ENCODE measurements at regions not wholly inside any gene's neighbourhood (a gene's known extent, or its start where the extent isn't known, plus 50 kb on each side); places are given as distances from the start of the nearest gene placed in this dataset.

DNA sequence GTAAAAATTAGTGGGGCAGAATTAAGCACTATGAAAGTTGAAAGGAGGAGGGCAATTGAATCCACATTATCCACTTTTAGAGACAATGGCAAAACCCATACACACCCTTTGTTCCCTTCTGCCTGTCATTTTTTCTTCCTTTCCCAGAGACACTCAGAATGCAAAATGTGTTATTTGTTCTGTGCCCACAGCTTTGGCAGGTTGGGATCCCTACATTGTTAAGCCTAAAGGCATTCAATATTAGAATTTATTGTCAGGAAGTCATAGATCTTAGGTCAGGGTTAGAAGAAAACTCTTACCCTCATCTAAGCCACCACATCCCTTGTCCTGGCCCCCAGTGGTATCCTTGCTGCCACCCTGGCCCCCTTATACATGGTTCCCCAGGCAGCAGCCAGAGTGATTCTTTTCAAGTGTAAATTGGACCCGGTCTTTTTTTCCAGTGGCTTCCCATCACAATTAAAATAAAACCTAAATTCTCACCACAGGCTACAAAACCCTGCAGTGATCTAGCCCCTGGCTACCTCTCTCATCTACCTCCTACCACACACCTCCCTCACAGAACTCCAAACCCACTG lies 470.1 kb upstream of the ATP11B start:
- ChIA-PET POLR2A (no interaction called here), CTCF (no interaction called here)
- Histone ChIP-seq H3K4me3 (ENCODE audit: low read depth, low read length) (no peak overlapping the region), H3K27me3 (ENCODE audit: control insufficient read depth, insufficient read depth, low read length) (no peaks in the 10 kb centered on the region), H3K9me3 (ENCODE audit: control insufficient read depth, insufficient read depth, low read length) (peaks cover 11% of the 10 kb centered on the region), H3K27ac (ENCODE audit: low read depth, low read length) (no peak overlapping the region)
- TF ChIP-seq CTCF (IDR thresholded peaks at IDR 0.05; ENCODE audit: low read depth, low read length), result no peak
- no peak for DNase-seq (ENCODE audit: low read depth, low spot score)

DNA sequence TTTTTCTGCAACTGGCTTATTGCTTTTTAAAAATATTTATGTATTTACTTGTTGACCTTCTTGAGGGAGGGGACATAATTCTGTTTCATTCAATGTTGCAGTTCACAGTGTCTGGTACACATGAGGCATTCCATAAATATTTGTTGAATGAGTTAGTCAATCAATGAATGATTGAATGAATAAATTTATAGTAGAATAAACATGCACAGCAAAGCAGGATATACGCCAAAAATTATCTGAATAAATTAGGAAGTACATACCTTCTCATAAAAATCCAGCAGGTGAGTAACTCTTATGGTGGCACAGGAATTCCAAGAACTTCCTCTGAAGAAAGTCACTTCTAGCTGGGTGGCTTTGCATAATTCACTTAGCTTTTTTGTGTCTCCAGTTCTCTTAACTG lies 469.4 kb upstream of the ATP11B start:
- no peak overlapping the region for H3K4me3 ChIP-seq (ENCODE audit: low read depth, low read length)
- ChIA-PET POLR2A (no interaction called here), CTCF (no interaction called here)
- DNase-seq (ENCODE audit: low read depth, low spot score), result no peak
- no peak overlapping the region for H3K27ac ChIP-seq (ENCODE audit: low read depth, low read length)
- TF ChIP-seq CTCF (IDR thresholded peaks at IDR 0.05; ENCODE audit: low read depth, low read length), result no peak
- H3K27me3 ChIP-seq (ENCODE audit: control insufficient read depth, insufficient read depth, low read length), result no peaks in the 10 kb centered on the region
- H3K9me3 ChIP-seq (ENCODE audit: control insufficient read depth, insufficient read depth, low read length), result peaks cover 11% of the 10 kb centered on the region

DNA sequence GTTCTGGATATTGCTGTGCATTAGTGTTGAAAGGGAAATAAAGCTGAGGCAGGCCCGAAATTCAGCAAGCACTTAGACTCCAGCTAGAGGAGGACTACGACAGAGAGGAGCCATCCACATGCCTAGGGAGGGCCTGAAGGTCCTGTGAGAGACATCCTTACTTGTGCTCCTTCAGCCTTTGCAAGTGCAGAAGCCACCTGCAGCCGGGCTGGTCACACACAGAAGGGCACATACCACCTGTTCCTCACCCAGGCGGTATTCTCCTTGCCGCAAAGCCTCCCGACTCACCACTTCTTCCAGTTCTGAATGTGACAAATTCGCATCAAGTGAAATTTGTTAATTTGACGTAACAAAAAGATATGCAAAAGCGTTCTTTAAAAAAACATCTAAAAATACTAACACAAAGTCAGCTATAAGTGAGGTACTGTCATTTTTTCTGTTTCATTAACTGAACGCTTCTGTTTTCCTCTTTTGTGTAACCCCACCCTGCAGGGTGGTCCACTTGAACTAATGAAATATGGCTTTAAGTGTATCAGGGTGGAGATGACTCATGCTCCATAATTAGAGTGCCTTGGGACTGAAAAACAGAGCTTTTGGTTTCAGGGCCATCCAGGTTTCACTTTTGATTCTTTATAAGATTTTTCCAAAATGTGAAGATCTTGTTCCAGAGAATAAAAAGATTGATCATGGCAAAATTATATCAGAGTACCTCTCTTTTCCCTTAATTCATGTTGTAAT lies 467.9 kb upstream of the ATP11B start:
- TF ChIP-seq CTCF (IDR thresholded peaks at IDR 0.05; ENCODE audit: low read depth, low read length), result no peak
- Histone ChIP-seq H3K4me3 (ENCODE audit: low read depth, low read length) (no peak overlapping the region), H3K27me3 (ENCODE audit: control insufficient read depth, insufficient read depth, low read length) (no peaks in the 10 kb centered on the region), H3K9me3 (ENCODE audit: control insufficient read depth, insufficient read depth, low read length) (peaks cover 13% of the 10 kb centered on the region), H3K27ac (ENCODE audit: low read depth, low read length) (no peak overlapping the region)
- no peak for DNase-seq (ENCODE audit: low read depth, low spot score)
- CTCF ChIA-PET, result no interaction called here
- POLR2A ChIA-PET, result no interaction called here

GRCh38 chr3:182327196-182327681 lies 466.1 kb upstream of the ATP11B start:
- ChIA-PET CTCF (no interaction called here), POLR2A (no interaction called here)
- TF ChIP-seq CTCF (IDR thresholded peaks at IDR 0.05; ENCODE audit: low read depth, low read length), result no peak
- DNase-seq (ENCODE audit: low read depth, low spot score), result no peak
- H3K27ac ChIP-seq (ENCODE audit: low read depth, low read length), result no peak overlapping the region
- H3K27me3 ChIP-seq (ENCODE audit: control insufficient read depth, insufficient read depth, low read length), result no peaks in the 10 kb centered on the region
- no peak overlapping the region for H3K4me3 ChIP-seq (ENCODE audit: low read depth, low read length)
- H3K9me3 ChIP-seq (ENCODE audit: control insufficient read depth, insufficient read depth, low read length), result peaks cover 11% of the 10 kb centered on the region

DNA sequence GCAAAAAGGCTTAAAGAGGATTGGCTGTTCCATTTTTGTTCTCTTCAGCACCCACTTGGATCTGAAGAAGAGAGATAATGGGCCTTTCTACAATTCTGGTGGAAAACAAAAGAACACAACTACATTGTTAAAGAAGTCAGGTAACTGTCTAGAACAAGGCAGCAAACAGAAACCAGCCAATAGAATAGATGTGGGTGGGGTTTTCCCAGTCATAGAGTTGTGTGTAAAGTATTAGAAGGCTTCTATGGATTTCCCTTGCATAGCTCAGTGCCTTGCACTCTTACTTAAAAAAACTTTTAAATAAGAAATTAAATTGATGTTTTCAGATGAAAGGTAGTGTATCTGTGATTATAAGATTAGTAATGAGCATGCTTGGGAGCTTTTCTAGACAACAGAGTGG lies 462.7 kb upstream of the ATP11B start:
- POLR2A ChIA-PET, result no interaction called here
- no peak for TF ChIP-seq CTCF (IDR thresholded peaks at IDR 0.05; ENCODE audit: low read depth, low read length)
- Histone ChIP-seq H3K27me3 (ENCODE audit: control insufficient read depth, insufficient read depth, low read length) (no peaks in the 10 kb centered on the region), H3K27ac (ENCODE audit: low read depth, low read length) (no peak overlapping the region), H3K9me3 (ENCODE audit: control insufficient read depth, insufficient read depth, low read length) (peaks cover 12% of the 10 kb centered on the region), H3K4me3 (ENCODE audit: low read depth, low read length) (no peak overlapping the region)
- CTCF ChIA-PET, result no interaction called here
- DNase-seq (ENCODE audit: low read depth, low spot score), result no peak
